ENCODE measurements at regions not wholly inside any gene's neighbourhood (a gene's known extent, or its start where the extent isn't known, plus 50 kb on each side); places are given as distances from the start of the nearest gene placed in this dataset.
"Not testable (repeated sequence)": the region's sequence is repeated elsewhere in the genome, so short reads cannot be mapped to it uniquely, and the experiment has no call there.

DNA sequence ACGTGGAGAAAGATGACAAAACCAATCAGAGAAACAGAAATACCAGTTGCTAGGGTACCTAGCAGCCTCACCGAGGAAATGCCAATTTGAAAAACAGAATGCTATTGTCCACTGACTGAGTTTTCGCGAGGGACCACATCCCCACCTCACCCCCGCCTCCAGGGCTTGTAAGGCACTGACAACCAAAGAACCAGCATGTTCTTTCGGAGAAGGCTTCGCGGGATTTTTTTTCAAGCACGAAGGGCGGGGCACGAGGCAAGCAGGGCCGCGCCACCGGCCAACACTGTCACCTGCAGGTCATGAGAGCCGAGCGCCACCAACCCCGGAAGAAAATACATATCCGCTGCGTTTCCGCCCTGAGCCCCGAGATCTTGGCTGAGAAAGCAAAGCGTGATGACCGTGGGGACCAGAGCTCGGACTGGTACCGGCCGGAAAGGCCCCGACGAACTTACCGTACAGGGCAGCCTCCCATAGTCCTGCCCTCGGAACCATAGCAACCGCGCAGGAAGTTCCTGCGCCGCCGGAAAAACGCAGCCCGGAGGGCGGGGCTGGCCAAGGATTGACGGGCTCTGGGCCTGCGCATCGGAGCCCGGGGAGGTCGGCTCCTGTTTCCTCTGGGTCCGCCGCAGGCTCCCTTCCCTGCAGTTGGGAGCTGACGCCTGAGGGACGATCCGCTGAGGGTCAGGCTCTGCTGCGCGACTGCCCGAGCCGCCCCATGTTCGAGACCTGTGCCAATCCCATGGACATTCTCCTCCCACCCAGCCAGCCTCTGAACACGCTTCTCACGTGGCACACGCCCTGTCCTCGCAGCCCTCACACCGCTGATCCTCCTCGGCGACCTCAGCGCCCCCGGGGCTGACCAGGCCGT lies 59.2 kb upstream of the PAGE5 start:
- TF ChIP-seq, protein P1, sequence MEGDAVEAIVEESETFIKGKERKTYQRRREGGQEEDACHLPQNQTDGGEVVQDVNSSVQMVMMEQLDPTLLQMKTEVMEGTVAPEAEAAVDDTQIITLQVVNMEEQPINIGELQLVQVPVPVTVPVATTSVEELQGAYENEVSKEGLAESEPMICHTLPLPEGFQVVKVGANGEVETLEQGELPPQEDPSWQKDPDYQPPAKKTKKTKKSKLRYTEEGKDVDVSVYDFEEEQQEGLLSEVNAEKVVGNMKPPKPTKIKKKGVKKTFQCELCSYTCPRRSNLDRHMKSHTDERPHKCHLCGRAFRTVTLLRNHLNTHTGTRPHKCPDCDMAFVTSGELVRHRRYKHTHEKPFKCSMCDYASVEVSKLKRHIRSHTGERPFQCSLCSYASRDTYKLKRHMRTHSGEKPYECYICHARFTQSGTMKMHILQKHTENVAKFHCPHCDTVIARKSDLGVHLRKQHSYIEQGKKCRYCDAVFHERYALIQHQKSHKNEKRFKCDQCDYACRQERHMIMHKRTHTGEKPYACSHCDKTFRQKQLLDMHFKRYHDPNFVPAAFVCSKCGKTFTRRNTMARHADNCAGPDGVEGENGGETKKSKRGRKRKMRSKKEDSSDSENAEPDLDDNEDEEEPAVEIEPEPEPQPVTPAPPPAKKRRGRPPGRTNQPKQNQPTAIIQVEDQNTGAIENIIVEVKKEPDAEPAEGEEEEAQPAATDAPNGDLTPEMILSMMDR (IDR thresholded peaks at IDR 0.05; ENCODE audit: low read depth, low read length): no peak
- peak overlapping the region; percentile 61 for H3K4me3 ChIP-seq (ENCODE audit: low read depth, low read length)

GRCh38 chrX:55161581-55161980 lies 58.6 kb upstream of the PAGE5 start:
- TF ChIP-seq, protein P1 (IDR thresholded peaks at IDR 0.05; ENCODE audit: low read depth, low read length): no peak

GRCh38 chrX:55163171-55163570 lies 57.0 kb upstream of the PAGE5 start:
- TF ChIP-seq, protein P1 (IDR thresholded peaks at IDR 0.05; ENCODE audit: low read depth, low read length): no peak
- no peak overlapping the region for H3K4me3 ChIP-seq (ENCODE audit: low read depth, low read length)

More at GRCh38 chrX:55161581-55161980, 58.6 kb upstream of the PAGE5 start:
- H3K4me3 ChIP-seq (ENCODE audit: low read depth, low read length): peak overlapping the region; percentile 61

DNA sequence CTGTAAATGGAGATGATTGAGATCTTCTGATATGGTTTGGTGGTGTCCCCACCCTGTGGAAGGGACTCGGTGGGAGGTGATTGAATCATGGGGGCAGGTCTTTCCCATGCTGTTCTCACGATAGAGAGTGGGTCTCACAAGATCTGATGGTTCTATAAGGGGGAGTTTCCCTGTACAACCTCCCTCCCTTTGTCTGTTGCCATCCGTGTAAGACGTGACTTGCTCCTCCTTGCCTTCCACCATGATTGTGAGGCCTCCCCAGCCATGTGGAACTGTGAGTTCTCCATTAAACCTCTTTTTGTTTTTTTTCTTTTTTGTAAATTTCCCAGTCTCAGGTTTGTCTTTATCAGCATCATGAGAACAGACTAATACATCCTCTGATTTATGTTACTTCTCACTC lies 55.1 kb upstream of the PAGE5 start:
- H3K4me3 ChIP-seq (ENCODE audit: low read depth, low read length): not testable (repeated sequence)

GRCh38 chrX:55167124-55167803 lies 52.9 kb upstream of the PAGE5 start:
- TF ChIP-seq, protein P1 (IDR thresholded peaks at IDR 0.05; ENCODE audit: low read depth, low read length): no peak
- no peak overlapping the region for H3K4me3 ChIP-seq (ENCODE audit: low read depth, low read length)

- no peak overlapping the region for H3K4me3 ChIP-seq (ENCODE audit: low read depth, low read length)
- TF ChIP-seq, protein P1 (IDR thresholded peaks at IDR 0.05; ENCODE audit: low read depth, low read length): no peak
Observed at GRCh38 chrX:55167901-55168300, 52.2 kb upstream of the PAGE5 start.

DNA sequence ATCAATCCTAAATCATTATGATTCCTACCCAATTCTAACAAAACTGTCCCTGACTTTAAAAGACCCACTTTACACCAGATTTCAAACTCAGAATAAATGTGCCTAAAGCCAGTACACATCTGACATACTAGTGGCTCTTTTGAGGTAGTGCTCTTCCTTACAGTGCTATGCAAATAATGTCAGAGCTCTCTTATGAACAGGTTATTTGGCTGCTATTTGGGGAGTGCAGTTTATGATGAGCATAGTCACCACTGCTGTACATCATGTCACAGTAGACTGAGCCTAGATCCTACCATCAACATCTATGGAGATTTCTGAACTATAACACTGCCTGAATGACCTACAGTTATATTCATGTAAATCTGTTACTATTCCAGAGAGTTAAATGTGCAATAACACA lies 50.4 kb upstream of the PAGE5 start:
- no peak overlapping the region for H3K4me3 ChIP-seq (ENCODE audit: low read depth, low read length)
- TF ChIP-seq, protein P1 (IDR thresholded peaks at IDR 0.05; ENCODE audit: low read depth, low read length): no peak

Data from WI38 (cell line).